Upper lobe of right lung (tissue), 1 donor: ENCODE measurements at regions not wholly inside any gene's neighbourhood (a gene's known extent, or its start where the extent isn't known, plus 50 kb on each side); places are given as distances from the start of the nearest gene placed in this dataset.

Experiments used
- ATAC-seq: fragments of 200-7000 bp; cut with Tn5 transposase; one replicate; pipeline ENCODE4 v1.9.1; 2020; ENCODE audit warnings: mild to moderate bottlenecking, moderate library complexity
- DNase-seq: peaks from one replicate; pipeline ENCODE4 v3.0.0-alpha.2; 2020
- H3K27ac ChIP-seq: fragments of 200-600 bp; one replicate; pipeline ENCODE4 v1.8.0; 2022
- H3K27me3 ChIP-seq: fragments of 200-600 bp; one replicate; pipeline ENCODE4 v1.8.0; 2022; ENCODE audit warnings: mild to moderate bottlenecking
- H3K36me3 ChIP-seq: fragments of 200-600 bp; one replicate; pipeline ENCODE4 v1.8.0; 2022
- H3K4me1 ChIP-seq: fragments of 200-600 bp; one replicate; pipeline ENCODE4 v1.8.0; 2022
- H3K4me3 ChIP-seq: fragments of 200-600 bp; one replicate; pipeline ENCODE4 v1.8.0; 2022; ENCODE audit warnings: mild to moderate bottlenecking
- H3K9me3 ChIP-seq: fragments of 200-600 bp; one replicate; pipeline ENCODE4 v1.8.0; 2022
- intact Hi-C: fragments of 100-400 bp; cut with DNase I; formaldehyde crosslinking; loops from one replicate; pipeline ENCODE4 v1.11.0; 2022
- TF ChIP-seq, protein P1 (sequence below): fragments of 200-600 bp; IDR thresholded peaks from one replicate; pipeline ENCODE4 v1.8.0; 2022; ENCODE audit warnings: antibody characterized with exemption
- donor health status: DM: no; HTN: yes; CAD: no; lungs with severe emphysema.

DNA sequence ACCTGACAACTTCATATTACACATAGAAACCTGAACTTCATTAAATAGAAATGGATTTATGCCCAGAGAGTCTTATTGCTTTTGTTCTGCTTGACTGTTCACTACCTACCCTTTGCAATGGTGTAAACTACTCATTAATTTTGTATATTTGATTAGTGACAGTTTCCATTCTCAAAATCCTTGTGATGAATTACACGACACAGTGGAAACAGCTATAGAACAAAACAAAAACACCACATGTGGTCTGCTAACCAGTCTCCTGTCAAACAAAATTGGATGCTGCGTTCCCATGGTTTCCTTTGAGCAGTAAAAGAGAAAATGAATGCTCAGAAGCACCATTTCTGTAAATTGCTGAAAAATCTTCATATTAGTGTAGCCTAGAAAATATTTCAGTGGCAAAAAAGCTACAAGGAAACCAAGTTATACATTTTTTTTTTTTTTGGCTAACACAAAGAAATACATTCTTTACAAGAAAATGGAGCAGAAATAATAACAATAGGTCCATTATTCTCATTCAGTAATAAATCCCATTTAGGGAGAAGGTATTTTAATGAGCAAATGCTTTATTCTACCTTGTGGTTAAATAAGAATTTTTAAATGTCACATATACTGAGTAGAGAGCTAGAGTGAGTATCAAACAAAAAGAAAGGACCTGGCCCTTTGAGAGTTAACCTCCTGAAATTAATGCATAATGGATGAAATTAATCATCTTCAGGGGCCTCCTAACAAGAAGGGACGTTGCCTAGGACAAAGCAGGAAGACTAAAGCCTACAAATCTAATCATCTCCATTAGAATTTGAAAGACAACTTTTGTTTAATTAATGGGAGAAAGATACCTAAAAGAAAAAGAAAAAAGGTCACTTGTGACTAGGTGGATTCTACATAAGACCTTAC, 355.1 kb upstream of the ZC3H15 start:
- TF ChIP-seq, protein P1, sequence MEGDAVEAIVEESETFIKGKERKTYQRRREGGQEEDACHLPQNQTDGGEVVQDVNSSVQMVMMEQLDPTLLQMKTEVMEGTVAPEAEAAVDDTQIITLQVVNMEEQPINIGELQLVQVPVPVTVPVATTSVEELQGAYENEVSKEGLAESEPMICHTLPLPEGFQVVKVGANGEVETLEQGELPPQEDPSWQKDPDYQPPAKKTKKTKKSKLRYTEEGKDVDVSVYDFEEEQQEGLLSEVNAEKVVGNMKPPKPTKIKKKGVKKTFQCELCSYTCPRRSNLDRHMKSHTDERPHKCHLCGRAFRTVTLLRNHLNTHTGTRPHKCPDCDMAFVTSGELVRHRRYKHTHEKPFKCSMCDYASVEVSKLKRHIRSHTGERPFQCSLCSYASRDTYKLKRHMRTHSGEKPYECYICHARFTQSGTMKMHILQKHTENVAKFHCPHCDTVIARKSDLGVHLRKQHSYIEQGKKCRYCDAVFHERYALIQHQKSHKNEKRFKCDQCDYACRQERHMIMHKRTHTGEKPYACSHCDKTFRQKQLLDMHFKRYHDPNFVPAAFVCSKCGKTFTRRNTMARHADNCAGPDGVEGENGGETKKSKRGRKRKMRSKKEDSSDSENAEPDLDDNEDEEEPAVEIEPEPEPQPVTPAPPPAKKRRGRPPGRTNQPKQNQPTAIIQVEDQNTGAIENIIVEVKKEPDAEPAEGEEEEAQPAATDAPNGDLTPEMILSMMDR = no peak

DNA sequence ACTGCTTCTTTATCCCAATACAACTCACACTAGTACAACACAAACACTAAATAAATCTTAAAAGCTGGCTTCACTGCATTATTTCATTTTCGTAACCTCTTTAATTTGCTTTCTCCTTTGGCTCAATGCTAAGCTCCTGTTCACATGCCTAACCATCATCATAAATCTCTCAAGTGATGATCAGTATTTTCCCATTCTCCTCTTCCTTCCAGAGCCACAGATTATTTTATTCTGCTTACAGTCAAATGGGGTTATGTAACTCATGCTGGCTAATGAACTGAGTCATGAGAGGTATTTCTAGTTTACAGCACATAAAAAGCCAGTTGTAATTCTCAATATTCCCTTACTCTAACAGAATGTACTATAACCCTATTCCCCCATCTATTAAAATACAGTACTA, 350.4 kb upstream of the ZC3H15 start:
- Histone ChIP-seq H3K9me3 (no peaks in the 10 kb centered on the region), H3K4me3 (no peak overlapping the region), H3K36me3 (no peaks in the 10 kb centered on the region), H3K27me3 (no peaks in the 10 kb centered on the region), H3K4me1 (no peaks in the 10 kb centered on the region), H3K27ac (no peak overlapping the region)
- intact Hi-C loops = no loop called here
- TF ChIP-seq, protein P1 = no peak
- ATAC-seq (no peak), DNase-seq (no peak)

More for the DNA sequence above, 355.1 kb upstream of the ZC3H15 start:
- Histone ChIP-seq H3K4me1 (peaks cover 5% of the 10 kb centered on the region), H3K9me3 (no peaks in the 10 kb centered on the region), H3K27me3 (no peaks in the 10 kb centered on the region), H3K4me3 (no peak overlapping the region), H3K36me3 (no peaks in the 10 kb centered on the region), H3K27ac (no peak overlapping the region)
- ATAC-seq (no peak), DNase-seq (no peak)
- intact Hi-C loops = no loop called here

DNA sequence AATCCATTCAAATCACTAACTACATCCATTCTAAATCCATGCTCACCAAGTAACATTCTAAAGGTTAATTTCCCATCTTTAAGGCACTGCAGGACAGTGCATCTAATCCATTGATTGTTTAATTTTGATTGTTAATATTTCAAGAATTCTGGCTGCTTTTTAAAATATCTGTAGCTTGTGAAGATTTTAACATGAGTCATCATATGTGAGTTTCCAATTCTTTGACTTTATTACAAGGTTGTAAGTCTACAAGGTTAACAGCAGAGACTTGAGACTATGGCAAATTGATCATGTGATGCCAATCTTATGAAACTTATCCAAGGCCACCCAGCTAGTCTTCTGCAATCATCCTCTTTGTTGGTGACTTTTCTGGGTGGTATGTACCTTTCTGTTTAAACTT, 349.2 kb upstream of the ZC3H15 start:
- Histone ChIP-seq H3K27me3 (no peaks in the 10 kb centered on the region), H3K27ac (no peak overlapping the region), H3K4me1 (no peaks in the 10 kb centered on the region), H3K36me3 (no peaks in the 10 kb centered on the region), H3K4me3 (no peak overlapping the region), H3K9me3 (no peaks in the 10 kb centered on the region)
- intact Hi-C loops = no loop called here
- DNase-seq (no peak), ATAC-seq (no peak)
- TF ChIP-seq, protein P1 = no peak

DNA sequence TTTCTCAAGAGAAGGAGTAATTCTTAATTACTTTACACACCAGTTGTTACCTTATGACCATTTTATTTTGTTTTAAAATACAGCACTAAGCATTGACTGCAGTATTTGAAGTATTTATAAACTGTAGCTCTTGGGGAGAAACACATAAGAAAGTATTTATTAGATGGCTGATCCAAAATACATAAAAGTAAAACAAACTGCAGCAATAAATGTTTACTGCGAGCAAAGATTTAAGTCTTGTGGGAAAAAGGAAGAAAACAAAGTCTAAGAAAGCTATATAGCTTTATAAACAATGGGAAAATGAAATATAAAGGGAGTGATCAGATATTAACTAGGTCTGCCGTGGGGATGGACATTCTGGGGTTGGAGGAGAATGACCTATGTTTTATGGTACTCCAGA, 347.2 kb upstream of the ZC3H15 start:
- Histone ChIP-seq H3K9me3 (no peaks in the 10 kb centered on the region), H3K4me3 (no peak overlapping the region), H3K27me3 (no peaks in the 10 kb centered on the region), H3K36me3 (no peaks in the 10 kb centered on the region), H3K27ac (no peak overlapping the region), H3K4me1 (no peaks in the 10 kb centered on the region)
- TF ChIP-seq, protein P1 = no peak
- DNase-seq = no peak
- ATAC-seq = no peak
- intact Hi-C loops = no loop called here

DNA sequence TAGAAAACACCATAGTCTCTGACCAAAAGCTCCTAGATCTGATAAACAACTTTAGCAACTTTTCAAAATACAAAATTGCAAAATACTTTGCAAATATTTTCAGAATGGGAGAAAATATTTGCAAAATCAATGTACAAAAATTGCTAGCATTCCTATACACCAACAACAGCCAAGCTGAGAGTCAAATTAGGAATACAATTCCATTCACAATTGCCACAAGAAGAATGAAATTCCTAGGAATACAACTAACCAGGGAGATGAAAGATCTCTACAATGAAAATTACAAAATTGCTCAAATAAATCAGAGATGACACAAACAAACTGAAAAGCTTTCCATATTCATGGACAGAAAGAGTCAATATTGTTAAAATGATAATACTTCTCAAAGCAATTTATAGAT, 327.0 kb upstream of the ZC3H15 start:
- Histone ChIP-seq H3K36me3 (no peaks in the 10 kb centered on the region), H3K4me1 (no peaks in the 10 kb centered on the region), H3K27ac (no peak overlapping the region), H3K27me3 (no peaks in the 10 kb centered on the region), H3K9me3 (peaks cover 18% of the 10 kb centered on the region), H3K4me3 (no peak overlapping the region)
- TF ChIP-seq, protein P1 = no peak
- DNase-seq (no peak), ATAC-seq (no peak)
- intact Hi-C loops = no loop called here
